ENCODE measurements at regions not wholly inside any gene's neighbourhood (a gene's known extent, or its start where the extent isn't known, plus 50 kb on each side); places are given as distances from the start of the nearest gene placed in this dataset.
"Not testable (repeated sequence)": the region's sequence is repeated elsewhere in the genome, so short reads cannot be mapped to it uniquely, and the experiment has no call there.

DNA sequence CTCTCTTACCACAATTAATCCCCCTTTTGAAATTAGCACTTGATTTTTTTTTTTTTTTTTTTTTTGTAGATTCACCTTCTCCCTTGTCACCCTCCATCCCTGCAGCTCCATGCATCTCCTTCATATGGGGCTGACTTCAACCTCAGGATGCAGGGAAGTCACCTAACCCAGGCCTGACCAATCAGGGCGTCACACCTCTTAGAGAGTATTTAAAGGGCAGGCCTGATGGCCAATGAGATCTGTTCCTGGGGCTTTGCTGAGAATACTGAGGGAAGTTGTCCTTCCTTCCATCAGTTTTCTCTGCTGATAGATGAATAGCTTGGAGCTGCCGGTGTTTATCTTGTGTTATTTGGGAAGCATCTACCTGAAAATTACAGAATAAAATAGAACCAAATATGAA is 1104.7 kb upstream of the TMEM132C start:
- DNase-seq: no peak

DNA sequence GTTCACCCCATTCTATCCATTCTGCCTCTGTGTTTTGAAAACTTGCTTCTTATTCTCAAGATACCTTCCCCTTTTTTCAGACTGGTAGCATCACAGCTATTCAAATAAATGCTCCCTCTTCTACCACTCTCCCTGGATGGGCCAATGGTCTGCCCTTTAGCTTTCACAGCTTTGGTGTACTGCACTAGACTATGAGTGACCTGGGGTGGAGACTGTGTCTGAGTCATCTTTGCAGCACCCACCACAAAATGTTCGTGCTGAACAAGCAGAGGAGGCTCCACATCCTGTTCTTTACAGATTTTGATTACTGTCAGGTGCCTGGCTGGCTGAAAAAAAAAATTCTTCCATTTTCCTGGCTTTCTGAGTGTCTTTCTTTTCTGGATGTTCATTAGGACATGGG is 1104.1 kb upstream of the TMEM132C start:
- DNase-seq: peak; percentile 44

GRCh38 chr12:127165567-127166392 is 1101.2 kb upstream of the TMEM132C start:
- peak; percentile 85 for DNase-seq

- DNase-seq: no peak
Measured at GRCh38 chr12:127169321-127170181, 1097.4 kb upstream of the TMEM132C start.

DNA sequence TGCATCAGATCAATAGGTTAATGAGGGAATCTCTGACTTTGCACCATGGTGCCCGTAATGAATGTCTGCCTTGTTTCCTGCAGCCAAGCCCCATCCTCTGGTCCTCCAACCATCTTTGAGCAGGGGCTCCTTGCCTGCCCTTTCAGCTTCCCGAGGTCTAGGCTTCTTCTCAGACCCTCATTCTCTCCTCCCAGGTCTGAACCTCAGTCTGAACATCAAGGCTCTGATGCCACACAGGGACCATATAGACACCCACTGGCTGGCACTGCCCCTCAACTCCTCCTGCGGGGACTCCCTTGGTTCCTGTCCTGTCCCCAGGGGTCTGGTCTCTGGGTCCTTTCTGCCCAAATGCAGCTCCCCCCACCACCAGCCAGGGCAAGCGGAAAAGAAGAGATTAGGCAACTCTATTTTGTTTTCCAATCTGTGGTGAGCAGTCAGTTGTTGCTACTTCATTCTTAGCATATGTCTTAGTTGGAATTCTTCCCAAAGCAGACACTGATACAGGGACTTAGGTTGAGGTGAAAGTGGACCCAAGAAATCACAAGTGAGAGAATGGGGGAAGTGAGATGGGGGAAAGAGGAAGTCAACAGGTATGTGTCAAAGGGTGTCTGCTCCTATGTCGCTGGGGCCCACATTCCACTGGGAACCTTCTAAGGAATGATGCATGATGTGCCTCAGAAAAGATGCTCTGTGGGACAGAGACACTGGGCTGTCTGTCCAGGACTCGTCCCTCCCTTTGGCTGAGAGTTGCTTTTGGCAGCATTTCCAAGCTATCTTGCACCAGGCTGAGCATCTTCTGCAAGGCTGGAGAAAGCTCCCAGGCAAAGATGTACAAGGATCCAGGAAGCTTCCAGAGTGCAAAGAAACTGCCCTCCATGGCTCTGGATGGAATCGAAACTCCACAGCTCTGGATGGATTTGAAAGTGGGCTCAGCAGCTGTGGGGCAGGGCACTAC is 1096.5 kb upstream of the TMEM132C start:
- DNase-seq: no peak

- DNase-seq: no peak
Measured at GRCh38 chr12:127172861-127173260, 1094.1 kb upstream of the TMEM132C start.

DNA sequence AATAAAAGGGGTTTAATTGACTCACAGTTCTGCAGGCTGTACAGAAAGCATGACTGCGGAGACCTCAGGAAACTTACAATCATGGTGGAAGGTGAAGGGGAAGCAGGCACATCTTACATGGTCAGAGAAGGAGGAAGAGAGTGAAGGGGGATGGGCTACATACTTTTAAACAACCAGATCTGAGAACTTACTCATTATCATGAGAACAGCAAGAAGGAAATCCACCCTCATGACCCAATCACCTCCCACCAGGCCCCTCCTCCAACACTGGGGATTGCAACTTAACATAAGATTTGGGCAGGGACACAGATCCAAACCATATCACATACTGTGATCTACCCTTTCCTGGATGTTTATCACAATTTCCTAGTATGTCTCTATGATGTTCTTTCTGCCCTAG is 1093.0 kb upstream of the TMEM132C start:
- DNase-seq: not testable (repeated sequence)

DNA sequence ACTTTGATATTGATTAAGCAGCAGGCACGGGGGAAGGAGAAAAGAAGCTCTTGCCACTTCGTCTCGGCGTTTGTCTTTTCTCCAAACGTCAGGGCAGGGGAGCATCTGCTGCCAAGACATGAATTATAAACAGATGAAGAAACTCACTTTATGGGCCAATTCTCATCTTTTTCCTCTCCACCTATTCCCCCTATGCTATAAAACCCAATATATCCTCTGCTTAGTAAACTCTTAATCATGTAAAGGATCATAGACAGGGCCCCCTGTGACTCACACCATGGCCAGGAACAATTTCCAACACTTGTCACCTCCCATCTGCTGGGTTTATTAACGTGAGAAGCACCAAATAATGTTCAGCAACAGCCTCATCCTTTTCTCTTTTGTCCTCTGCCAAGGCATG is 1092.1 kb upstream of the TMEM132C start:
- DNase-seq: no peak

- DNase-seq: no peak
Measured at GRCh38 chr12:127175361-127175760, 1091.6 kb upstream of the TMEM132C start.

- no peak for DNase-seq
Measured at GRCh38 chr12:127176804-127177203, 1090.2 kb upstream of the TMEM132C start.

DNA sequence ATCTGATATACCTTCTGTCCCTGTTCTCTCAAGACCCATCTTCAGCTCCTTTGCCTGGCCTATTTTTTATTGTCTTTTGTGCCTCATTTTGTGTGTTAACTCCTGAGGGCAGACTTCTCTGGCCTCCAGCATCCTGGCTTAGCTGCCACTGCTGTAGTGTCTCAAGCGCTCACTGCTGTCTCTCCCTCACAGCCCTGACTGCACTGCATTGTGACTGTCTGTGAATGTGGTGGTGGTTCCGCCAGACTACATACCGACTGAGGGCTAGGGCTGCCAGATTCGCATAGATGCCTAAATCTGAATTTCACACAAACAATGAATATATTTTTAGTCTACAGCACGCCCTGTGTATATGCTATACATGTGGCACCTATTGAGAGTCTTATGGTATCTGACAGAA is 1088.9 kb upstream of the TMEM132C start:
- DNase-seq: no peak

DNA sequence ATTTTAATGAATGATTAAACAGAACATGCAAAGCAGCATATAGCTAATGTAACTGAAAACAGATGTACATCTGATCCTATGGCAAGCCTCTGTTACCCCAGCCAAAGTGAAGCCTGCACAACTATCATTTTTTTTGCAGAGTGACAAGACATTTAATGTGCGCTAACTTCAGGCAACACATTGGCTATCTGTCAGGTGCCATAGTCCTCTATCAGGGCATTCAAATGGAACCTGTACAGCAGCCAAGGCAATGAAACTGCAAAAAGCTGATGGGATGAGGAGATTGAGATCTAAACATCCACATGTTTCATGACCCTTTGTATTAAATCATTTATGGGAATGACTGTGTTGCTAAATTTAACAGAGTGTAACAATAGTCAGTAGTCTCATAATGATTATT is 1088.5 kb upstream of the TMEM132C start:
- no peak for DNase-seq

GRCh38 chr12:127179176-127179575 is 1087.8 kb upstream of the TMEM132C start:
- no peak for DNase-seq

DNA sequence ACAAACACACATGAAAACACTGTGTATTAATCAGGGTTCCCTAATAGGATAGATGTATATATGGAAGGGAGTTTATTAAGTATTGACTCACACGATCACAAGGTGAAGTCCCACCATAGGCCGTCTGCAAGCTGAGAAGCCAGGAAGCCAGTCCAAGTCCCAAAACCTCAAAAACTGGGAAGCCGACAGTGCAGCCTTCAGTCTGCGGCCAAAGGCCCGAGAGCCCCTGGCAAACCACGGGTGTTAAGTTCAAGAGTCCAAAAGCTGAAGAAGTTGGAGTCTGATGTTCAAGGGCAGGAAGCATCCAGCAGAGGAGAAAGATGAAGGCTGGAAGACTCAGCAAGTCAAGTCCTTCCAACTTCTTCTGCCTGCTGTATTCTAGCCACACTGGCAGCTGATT is 1085.0 kb upstream of the TMEM132C start:
- no peak for DNase-seq

DNA sequence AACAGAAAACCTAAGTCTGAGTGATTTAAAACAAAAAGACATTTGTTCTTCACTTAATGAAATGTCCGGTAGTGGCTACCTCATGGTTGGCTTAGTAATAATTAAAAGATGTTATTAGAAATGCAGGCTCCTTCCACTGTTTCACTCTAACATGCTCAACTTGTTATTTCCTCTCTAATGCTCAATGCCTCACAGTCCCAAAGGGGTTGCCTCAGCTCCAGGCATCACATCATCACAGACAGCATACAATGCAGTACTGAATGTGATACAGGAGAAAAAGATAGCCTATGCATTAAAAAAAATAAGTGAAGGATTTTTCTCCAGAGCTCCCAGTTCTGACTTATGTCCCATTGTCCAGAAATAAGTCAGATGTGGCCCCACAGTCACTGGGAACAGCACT is 1077.0 kb upstream of the TMEM132C start:
- no peak for DNase-seq

- DNase-seq: no peak
Measured at GRCh38 chr12:127191129-127191528, 1075.8 kb upstream of the TMEM132C start.

- DNase-seq: no peak
Measured at GRCh38 chr12:127192391-127192790, 1074.6 kb upstream of the TMEM132C start.

DNA sequence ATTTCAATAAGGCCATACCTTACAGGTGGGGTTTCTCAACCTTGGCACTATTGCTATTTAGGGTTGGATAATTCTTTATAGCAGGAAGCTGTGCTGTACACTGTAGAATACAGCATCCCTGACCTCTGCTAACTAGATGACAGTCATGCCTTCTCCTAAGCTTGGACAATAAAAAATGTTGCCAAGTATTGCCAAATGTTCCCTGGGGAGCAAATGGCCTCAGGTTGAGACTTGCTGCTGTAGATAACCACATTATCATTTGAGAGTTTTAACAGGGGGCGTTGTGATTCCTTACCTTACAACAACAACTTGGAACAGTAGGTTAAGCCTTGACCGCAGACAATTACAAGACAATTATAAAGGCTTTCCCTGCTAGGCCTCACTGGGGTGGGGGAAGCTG is 1073.6 kb upstream of the TMEM132C start:
- DNase-seq: no peak

- DNase-seq: no peak
Measured at GRCh38 chr12:127194176-127194575, 1072.8 kb upstream of the TMEM132C start.

DNA sequence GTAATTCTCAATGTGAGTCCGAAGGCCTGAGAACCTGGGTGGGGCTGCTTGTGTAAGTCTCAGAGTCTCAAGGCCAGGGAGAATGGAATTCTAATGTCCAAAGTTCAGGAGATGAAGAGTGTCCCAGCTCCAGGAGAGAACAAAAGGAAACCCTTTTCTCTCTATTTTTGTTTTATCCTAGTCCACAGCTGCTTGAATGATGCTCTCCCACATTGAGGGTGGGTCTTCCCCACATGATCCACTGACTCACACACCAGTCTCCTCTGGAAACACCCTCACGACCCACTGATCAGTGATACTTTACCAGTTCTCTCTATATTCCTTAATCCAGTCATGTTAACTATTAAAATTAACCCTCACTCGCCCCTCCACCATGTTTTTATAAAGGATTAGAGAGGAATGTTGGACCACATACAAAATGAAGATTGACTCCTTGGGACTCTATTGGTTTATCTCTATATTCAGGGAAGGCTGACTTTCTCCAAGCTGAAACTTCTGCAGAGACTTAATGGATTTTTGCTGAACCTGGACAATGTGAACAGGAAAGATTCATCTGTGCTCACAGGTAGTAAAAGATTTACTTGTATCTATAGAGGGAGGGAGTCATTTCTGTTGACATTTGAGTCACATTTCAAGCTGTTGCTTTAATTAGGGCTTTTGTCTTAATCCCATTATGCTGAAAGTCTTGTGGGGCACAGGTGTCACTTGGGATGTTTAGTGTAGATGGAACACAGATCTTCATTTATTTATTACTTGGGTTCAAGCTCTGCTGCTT is 1061.0 kb upstream of the TMEM132C start:
- DNase-seq: no peak

GRCh38 chr12:127209318-127209717 is 1057.7 kb upstream of the TMEM132C start:
- DNase-seq: no peak

- DNase-seq: no peak
Measured at GRCh38 chr12:127214186-127214585, 1052.8 kb upstream of the TMEM132C start.

Data from activated naive CD4-positive, alpha-beta T cell treated with Interleukin-2 at 50 U/mL for 16 hours (primary cell).